Left lung (tissue), 4 donors: ENCODE measurements at regions not wholly inside any gene's neighbourhood (a gene's known extent, or its start where the extent isn't known, plus 50 kb on each side); places are given as distances from the start of the nearest gene placed in this dataset.

Experiments used
- ATAC-seq: fragments of 200-7000 bp; cut with Tn5 transposase; one replicate; pipeline ENCODE4 v1.9.1; 2020; ENCODE audit warnings: moderate library complexity
- DNase-seq, 4 donors: peaks; one replicate each; pipeline ENCODE4 v3.0.0-alpha.2; 2013 to 2020
- H3K27ac ChIP-seq, 2 donors: fragments of 200-600 bp; sonication (generic) in 1 of 2; one replicate each; pipeline versions ENCODE4 v1.5.0 to v1.8.0; 2020 to 2021
- H3K27me3 ChIP-seq, 2 donors: fragments of 200-600 bp; sonication (generic) in 1 of 2; one replicate each; pipeline versions ENCODE4 v1.5.0 to v1.8.0; 2020 to 2021
- H3K36me3 ChIP-seq, 2 donors: fragments of 200-600 bp; sonication (generic) in 1 of 2; one replicate each; pipeline versions ENCODE4 v1.5.0 to v1.8.0; 2020 to 2021
- H3K4me1 ChIP-seq, 2 donors: fragments of 200-600 bp; one replicate each; pipeline ENCODE4 v1.8.0; 2021
- H3K4me3 ChIP-seq, 2 donors: fragments of 200-600 bp; sonication (generic) in 1 of 2; one replicate each; pipeline versions ENCODE4 v1.5.0 to v1.8.0; 2020 to 2021; ENCODE audit warnings: mild to moderate bottlenecking in 1 of 2
- H3K9me3 ChIP-seq, 2 donors: fragments of 200-600 bp; sonication (generic) in 1 of 2; one replicate each; pipeline versions ENCODE4 v1.5.0 to v1.8.0; 2020 to 2021
- intact Hi-C, 2 donors: fragments of 100-400 bp; cut with DNase I; formaldehyde crosslinking; loops; one replicate each; pipeline versions ENCODE4 v1.11.2 to v1.14.2; 2022
- TF ChIP-seq, protein P1 (sequence below), 2 donors: fragments of 200-600 bp; sonication (generic) in 1 of 2; IDR thresholded peaks; one replicate each; pipeline versions ENCODE4 v1.5.0 to v1.8.0; 2021; ENCODE audit warnings: antibody characterized with exemption in 2 of 2
- donor health status: DM: no; HTN: yes; CAD: no.
- donor health status: DM: no; HTN: no; CAD: no.

DNA sequence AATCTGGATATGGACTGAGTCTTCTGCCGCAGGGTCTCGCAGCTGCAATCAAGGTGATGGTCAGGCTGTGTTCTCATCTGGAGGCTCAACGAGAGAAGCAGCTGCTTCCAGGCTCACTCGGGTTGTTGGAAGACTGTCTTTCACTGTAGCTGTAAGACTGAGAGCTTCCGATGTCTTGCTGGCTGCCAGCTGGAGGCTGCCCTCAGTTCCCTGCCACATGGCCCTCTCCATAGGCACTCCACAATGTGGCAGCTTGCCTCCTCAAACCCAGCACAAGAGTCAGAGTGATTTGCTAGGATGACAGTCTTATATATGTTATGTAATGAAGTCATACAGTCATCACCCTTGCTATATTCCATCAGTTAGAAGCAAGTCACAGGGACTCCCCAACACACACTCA lies 290.5 kb upstream of the CDYL start:
- H3K27ac ChIP-seq: no peak overlapping the region
- DNase-seq (no peak), ATAC-seq (no peak)
- TF ChIP-seq, protein P1, sequence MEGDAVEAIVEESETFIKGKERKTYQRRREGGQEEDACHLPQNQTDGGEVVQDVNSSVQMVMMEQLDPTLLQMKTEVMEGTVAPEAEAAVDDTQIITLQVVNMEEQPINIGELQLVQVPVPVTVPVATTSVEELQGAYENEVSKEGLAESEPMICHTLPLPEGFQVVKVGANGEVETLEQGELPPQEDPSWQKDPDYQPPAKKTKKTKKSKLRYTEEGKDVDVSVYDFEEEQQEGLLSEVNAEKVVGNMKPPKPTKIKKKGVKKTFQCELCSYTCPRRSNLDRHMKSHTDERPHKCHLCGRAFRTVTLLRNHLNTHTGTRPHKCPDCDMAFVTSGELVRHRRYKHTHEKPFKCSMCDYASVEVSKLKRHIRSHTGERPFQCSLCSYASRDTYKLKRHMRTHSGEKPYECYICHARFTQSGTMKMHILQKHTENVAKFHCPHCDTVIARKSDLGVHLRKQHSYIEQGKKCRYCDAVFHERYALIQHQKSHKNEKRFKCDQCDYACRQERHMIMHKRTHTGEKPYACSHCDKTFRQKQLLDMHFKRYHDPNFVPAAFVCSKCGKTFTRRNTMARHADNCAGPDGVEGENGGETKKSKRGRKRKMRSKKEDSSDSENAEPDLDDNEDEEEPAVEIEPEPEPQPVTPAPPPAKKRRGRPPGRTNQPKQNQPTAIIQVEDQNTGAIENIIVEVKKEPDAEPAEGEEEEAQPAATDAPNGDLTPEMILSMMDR (IDR thresholded peaks at IDR 0.05): no peak
- no peaks in the 10 kb centered on the region for H3K27me3 ChIP-seq
- H3K4me3 ChIP-seq: no peak overlapping the region
- no peaks in the 10 kb centered on the region for H3K36me3 ChIP-seq
- H3K9me3 ChIP-seq: peaks cover 0 to 26% of the 10 kb centered on the region in 2 donors
- intact Hi-C loops: no loop called here
- H3K4me1 ChIP-seq: no peaks in the 10 kb centered on the region

GRCh38 chr6:4482461-4482860 lies 293.7 kb upstream of the CDYL start:
- Histone ChIP-seq H3K36me3 (no peaks in the 10 kb centered on the region), H3K4me1 (no peaks in the 10 kb centered on the region), H3K27ac (no peak overlapping the region), H3K9me3 (peaks cover 0 to 10% of the 10 kb centered on the region in 2 donors), H3K4me3 (no peak overlapping the region), H3K27me3 (no peaks in the 10 kb centered on the region)
- DNase-seq (no peak), ATAC-seq (no peak)
- intact Hi-C loops: no loop called here
- TF ChIP-seq, protein P1 (IDR thresholded peaks at IDR 0.05): no peak

DNA sequence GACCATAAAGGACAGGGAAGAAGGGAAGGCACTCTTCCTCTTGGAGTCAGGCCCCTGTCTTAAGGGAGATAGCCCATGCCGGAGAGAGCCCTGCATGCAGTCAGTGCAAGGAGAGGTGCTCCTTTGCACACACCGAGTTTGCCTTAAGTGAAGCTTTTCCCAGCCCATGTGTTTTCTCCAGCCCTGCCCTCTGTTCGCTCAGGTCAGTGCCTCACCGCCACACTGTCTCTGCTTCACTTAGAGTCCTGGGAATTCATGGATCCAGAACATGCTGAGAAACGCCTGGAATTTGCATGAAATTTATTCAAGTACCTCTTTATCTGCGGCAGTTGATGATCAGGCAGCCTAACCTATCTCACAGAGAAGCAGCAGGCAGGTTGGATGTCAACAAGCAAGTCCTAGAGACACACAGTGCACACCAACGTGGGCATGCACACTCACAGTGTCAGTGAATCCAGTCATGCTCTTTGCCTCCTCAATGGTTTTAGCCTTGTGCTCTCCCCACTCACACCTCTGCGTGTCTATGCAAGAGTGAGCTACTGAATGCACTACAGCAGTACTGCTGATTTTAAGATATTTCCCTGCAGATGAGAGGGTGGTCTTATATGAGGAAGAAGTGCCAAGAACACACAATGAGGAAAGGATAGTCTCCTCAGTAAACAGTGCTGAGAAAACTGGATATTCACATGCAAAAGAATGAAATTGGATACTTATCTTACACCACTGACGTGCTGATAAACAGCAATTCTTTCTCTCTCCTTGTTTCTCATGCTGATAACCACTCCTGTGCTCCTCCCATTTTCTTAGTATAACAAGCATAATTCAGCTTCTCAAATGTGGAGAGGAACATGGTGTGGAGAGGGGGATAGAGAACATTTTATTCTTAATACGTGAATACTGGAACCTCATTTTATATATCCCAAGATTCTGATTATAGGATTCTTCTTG lies 295.1 kb upstream of the CDYL start:
- no peaks in the 10 kb centered on the region for H3K36me3 ChIP-seq
- no peak overlapping the region for H3K4me3 ChIP-seq
- H3K27ac ChIP-seq: no peak overlapping the region
- intact Hi-C loops: no loop called here
- no peaks in the 10 kb centered on the region for H3K4me1 ChIP-seq
- ATAC-seq (no peak), DNase-seq (no peak)
- TF ChIP-seq, protein P1 (IDR thresholded peaks at IDR 0.05): no peak
- peaks cover 0 to 5% of the 10 kb centered on the region in 2 donors for H3K9me3 ChIP-seq
- no peaks in the 10 kb centered on the region for H3K27me3 ChIP-seq

- Histone ChIP-seq H3K9me3 (no peaks in the 10 kb centered on the region), H3K4me3 (no peak overlapping the region), H3K4me1 (no peaks in the 10 kb centered on the region), H3K36me3 (no peaks in the 10 kb centered on the region), H3K27me3 (no peaks in the 10 kb centered on the region), H3K27ac (no peak overlapping the region)
- TF ChIP-seq, protein P1 (IDR thresholded peaks at IDR 0.05): no peak
- intact Hi-C loops: no loop called here
- DNase-seq: no peak
- no peak for ATAC-seq
Observed at GRCh38 chr6:4478098-4478497, 298.1 kb upstream of the CDYL start.

DNA sequence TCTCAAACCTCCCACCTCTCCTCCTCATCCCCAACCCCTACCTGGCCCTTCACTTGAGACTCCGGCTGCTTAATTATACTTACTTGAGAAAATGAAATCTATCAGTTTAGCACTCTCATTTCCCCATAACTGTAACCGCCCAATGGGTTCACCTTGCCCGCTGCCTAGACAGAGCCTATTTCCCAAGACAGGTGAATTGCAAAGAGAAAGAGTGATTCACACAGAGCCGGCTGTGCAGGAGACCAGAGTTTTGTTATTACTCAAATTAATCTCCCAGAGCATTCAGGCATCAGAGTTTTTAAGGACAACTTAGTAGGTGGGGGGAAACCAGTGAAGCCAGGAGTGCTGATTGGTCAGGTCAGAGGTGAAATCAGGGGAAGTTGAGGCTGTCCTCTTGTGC lies 301.4 kb upstream of the CDYL start:
- Histone ChIP-seq H3K27ac (no peak overlapping the region), H3K4me1 (no peaks in the 10 kb centered on the region), H3K27me3 (no peaks in the 10 kb centered on the region), H3K36me3 (no peaks in the 10 kb centered on the region), H3K9me3 (peaks cover 0 to 32% of the 10 kb centered on the region in 2 donors), H3K4me3 (no peak overlapping the region)
- intact Hi-C loops: no loop called here
- ATAC-seq (no peak), DNase-seq (no peak)
- TF ChIP-seq, protein P1 (IDR thresholded peaks at IDR 0.05): no peak
